ENCODE measurements at regions not wholly inside any gene's neighbourhood (a gene's known extent, or its start where the extent isn't known, plus 50 kb on each side); places are given as distances from the start of the nearest gene placed in this dataset.

- TF ChIP-seq CTCF (IDR thresholded peaks at IDR 0.05; ENCODE audit: borderline replicate concordance, extremely low read depth, low read length, poor library complexity, severe bottlenecking): no peak
- no peak for TF ChIP-seq EZH2 (IDR thresholded peaks at IDR 0.05; ENCODE audit: borderline replicate concordance, low read depth, low read length, severe bottlenecking)
Observed at GRCh38 chr4:26204249-26204825, 116.5 kb upstream of the RBPJ start.
